IMR-90 (cell line): ENCODE measurements at regions not wholly inside any gene's neighbourhood (a gene's known extent, or its start where the extent isn't known, plus 50 kb on each side); places are given as distances from the start of the nearest gene placed in this dataset.

Experiments
- ATAC-seq: fragments of 200-7000 bp; cut with Tn5 transposase; 2 replicates; pipeline ENCODE4 v1.9.1; 2020; ENCODE audit warnings: low read depth, mild to moderate bottlenecking, moderate library complexity
- BruUV-seq: library from RNA; stranded (reverse); fragments of 400-500 nt; replicated peaks from 2 replicates; lab custom pipeline; 2021; lab: Mats Ljungman, UMichigan
- CTCF ChIA-PET: fragments of 300-600 bp; formaldehyde crosslinking; extraction: SDS; loops from one replicate; lab custom pipeline; 2021; ENCODE audit warnings: antibody characterized with exemption; lab: Yijun Ruan, JAX
- POLR2A ChIA-PET: fragments of 300-600 bp; sonication (Branson Sonifier 250); formaldehyde crosslinking; loops from one replicate; lab custom pipeline; 2022; ENCODE audit warnings: antibody characterized with exemption; ENCODE audit not compliant: unreplicated experiment; lab: Charles Lee
- DNase-seq: peaks from one replicate; pipeline ENCODE4 v3.0.0; 2013
- H2AFZ ChIP-seq: replicated peaks from 2 replicates; pipeline ENCODE3; 2013; ENCODE audit warnings: low read length, mild to moderate bottlenecking; ENCODE audit not compliant: poor library complexity
- H2AK5ac ChIP-seq: 2 replicates; pipeline ENCODE4 v1.6.1; 2013; ENCODE audit warnings: low read depth, low read length, inconsistent platforms
- H2AK9ac ChIP-seq: replicated peaks from 2 replicates; pipeline ENCODE3; 2013; ENCODE audit warnings: mild to moderate bottlenecking, low read depth, low read length, moderate library complexity; ENCODE audit not compliant: poor library complexity
- H2BK120ac ChIP-seq: 2 replicates; pipeline ENCODE4 v1.6.1; 2013; ENCODE audit warnings: low read depth, low read length, inconsistent platforms
- H2BK15ac ChIP-seq: 3 replicates; pipeline ENCODE4 v1.6.1; 2013; ENCODE audit warnings: low read depth, low read length, inconsistent platforms
- H2BK20ac ChIP-seq: 2 replicates; pipeline ENCODE4 v1.6.1; 2013; ENCODE audit warnings: low read depth, mild to moderate bottlenecking, inconsistent platforms, low read length, moderate library complexity
- H2BK5ac ChIP-seq: 2 replicates; pipeline ENCODE4 v1.6.1; 2013; ENCODE audit warnings: mild to moderate bottlenecking, low read depth, low read length, inconsistent platforms; ENCODE audit not compliant: poor library complexity, severe bottlenecking
- H3K14ac ChIP-seq: replicated peaks from 2 replicates; pipeline ENCODE4 v1.6.1; 2013; ENCODE audit warnings: low read depth, low read length, inconsistent platforms
- H3K18ac ChIP-seq: 2 replicates; pipeline ENCODE4 v1.6.1; 2013; ENCODE audit warnings: low read depth, low read length, control low read depth
- H3K23ac ChIP-seq: 2 replicates; pipeline ENCODE4 v1.6.1; 2013; ENCODE audit warnings: low read depth, low read length, inconsistent platforms
- H3K27ac ChIP-seq: 2 replicates; pipeline ENCODE4 v1.5.1; 2013; ENCODE audit warnings: mild to moderate bottlenecking, control low read depth, low read length; ENCODE audit not compliant: insufficient read depth
- H3K27me3 ChIP-seq: 2 replicates; pipeline ENCODE4 v1.6.1; 2013; ENCODE audit warnings: low read length; ENCODE audit not compliant: control insufficient read depth, insufficient read depth
- H3K36me3 ChIP-seq: 2 replicates; pipeline ENCODE4 v1.6.1; 2013; ENCODE audit warnings: low read length, mixed read lengths; ENCODE audit not compliant: control insufficient read depth, insufficient read depth
- H3K4ac ChIP-seq: 2 replicates; pipeline ENCODE4 v1.6.1; 2013; ENCODE audit warnings: low read depth, low read length, inconsistent platforms
- H3K4me1 ChIP-seq: 2 replicates; pipeline ENCODE4 v1.6.1; 2013; ENCODE audit warnings: low read length, mixed read lengths; ENCODE audit not compliant: control insufficient read depth, insufficient read depth
- H3K4me2 ChIP-seq: 2 replicates; pipeline ENCODE4 v1.6.1; 2013; ENCODE audit warnings: low read depth, mild to moderate bottlenecking, control low read depth, low read length, moderate library complexity
- H3K4me3 ChIP-seq: 2 replicates; pipeline ENCODE4 v1.5.1; 2013; ENCODE audit warnings: low read depth, mild to moderate bottlenecking, control low read depth, low read length, moderate library complexity; ENCODE audit not compliant: insufficient read depth
- H3K56ac ChIP-seq: 2 replicates; pipeline ENCODE4 v1.6.1; 2013; ENCODE audit warnings: low read length, inconsistent platforms; ENCODE audit not compliant: insufficient read depth; ENCODE audit errors: extremely low read depth
- H3K79me1 ChIP-seq, 2 experiments: 2 replicates each; pipeline ENCODE4 v1.6.1; 2013; ENCODE audit warnings: low read length in 2 of 2, inconsistent platforms in 1 of 2, low read depth in 1 of 2
- H3K9ac ChIP-seq: 2 replicates; pipeline ENCODE4 v1.6.1; 2013; ENCODE audit warnings: low read depth, low read length, control low read depth
- H3K9me1 ChIP-seq: 2 replicates; pipeline ENCODE4 v1.6.1; 2013; ENCODE audit warnings: low read length, inconsistent platforms; ENCODE audit not compliant: insufficient read depth
- H3K9me3 ChIP-seq: 2 replicates; pipeline ENCODE4 v1.6.1; 2013; ENCODE audit warnings: low read length; ENCODE audit not compliant: control insufficient read depth, insufficient read depth
- H4K20me1 ChIP-seq: 2 replicates; pipeline ENCODE4 v1.6.1; 2013; ENCODE audit warnings: low read length, inconsistent platforms; ENCODE audit not compliant: insufficient read depth
- H4K5ac ChIP-seq: 2 replicates; pipeline ENCODE4 v1.6.1; 2013; ENCODE audit warnings: mild to moderate bottlenecking, low read depth, low read length, control low read depth
- H4K8ac ChIP-seq, 2 experiments: 2 replicates each; pipeline ENCODE4 v1.6.1; 2013; ENCODE audit warnings: low read depth in 2 of 2, low read length in 2 of 2, control low read depth in 1 of 2, inconsistent platforms in 1 of 2
- H4K91ac ChIP-seq: 2 replicates; pipeline ENCODE4 v1.6.1; 2013; ENCODE audit warnings: low read depth, low read length, inconsistent platforms; ENCODE audit not compliant: insufficient read depth
- CEBPB ChIP-seq: IDR thresholded peaks from 2 replicates; pipeline ENCODE4 v1.6.1; 2012; ENCODE audit warnings: low read depth, low read length, improper control_type of control experiment
- CHD1 ChIP-seq: IDR thresholded peaks from 2 replicates; pipeline ENCODE4 v1.6.1; 2012; ENCODE audit warnings: low read depth, low read length, improper control_type of control experiment
- MAZ ChIP-seq: IDR thresholded peaks from 2 replicates; pipeline ENCODE4 v1.6.1; 2012; ENCODE audit warnings: low read depth, mild to moderate bottlenecking, low read length, improper control_type of control experiment, moderate library complexity, borderline replicate concordance
- POLR2A ChIP-seq: IDR thresholded peaks from 2 replicates; pipeline ENCODE4 v1.6.1; 2012; ENCODE audit warnings: mild to moderate bottlenecking, low read depth, low read length
- RFX5 ChIP-seq: IDR thresholded peaks from 2 replicates; pipeline ENCODE4 v1.8.0; 2012; ENCODE audit warnings: low read depth, mild to moderate bottlenecking, low read length, moderate library complexity
- SMC3 ChIP-seq: fragments of 150-350 bp; IDR thresholded peaks from 2 replicates; pipeline ENCODE4 v1.6.1; 2016; ENCODE audit warnings: low read depth, mild to moderate bottlenecking, antibody characterized with exemption, low read length, moderate library complexity
- WGBS, 2 experiments: methylation state at CpG; one replicate each; pipeline versions ENCODE4 v1.1.5 to v1.1.7; 2013; ENCODE audit warnings: missing lambda C conversion rate in 2 of 2; ENCODE audit not compliant: insufficient read length in 1 of 2; ENCODE audit errors: extremely low coverage in 2 of 2; 5-methylcytosine and 5-hydroxymethylcytosine counted together
- dilution Hi-C: fragments of 300-500 bp; cut with HindIII; formaldehyde crosslinking; loops from one replicate; pipeline ENCODE4 v1.14.3; 2018; ENCODE audit warnings: low sequenced_read_pairs; ENCODE audit not compliant: unreplicated experiment
- in situ Hi-C: fragments of 300-500 bp; cut with MboI; formaldehyde crosslinking; loops from 3 replicates; pipeline ENCODE4 v1.14.3; 2019; ENCODE audit warnings: low sequenced_read_pairs, inconsistent platforms, mixed read lengths
- intact Hi-C: fragments of 100-400 bp; cut with micrococcal nuclease; formaldehyde crosslinking; loops from 2 replicates; pipeline ENCODE4 v1.10.0; 2022
- TF ChIP-seq, protein P1 (sequence below): fragments of 150-350 bp; IDR thresholded peaks from 2 replicates; pipeline ENCODE4 v1.6.1; 2017; ENCODE audit warnings: mild to moderate bottlenecking, antibody characterized with exemption, low read length, low read depth

- no peak for DNase-seq
- Histone ChIP-seq H2AK9ac (no peak overlapping the region), H3K36me3 (no peaks in the 10 kb centered on the region), H2BK20ac (no peak overlapping the region), H3K23ac (no peak overlapping the region), H4K20me1 (no peaks in the 10 kb centered on the region), H3K9me3 (peaks cover 9% of the 10 kb centered on the region), H4K91ac (no peak overlapping the region), H3K27ac (no peak overlapping the region), H4K8ac (no peak overlapping the region), H3K4me1 (peaks cover 4% of the 10 kb centered on the region), H2BK5ac (no peak overlapping the region), H3K79me1 (no peaks in the 10 kb centered on the region), H3K4me3 (no peak overlapping the region), H3K4me2 (no peak overlapping the region), H2BK120ac (no peak overlapping the region), H3K18ac (no peak overlapping the region), H3K9ac (no peak overlapping the region), H3K56ac (no peak overlapping the region), H3K27me3 (no peaks in the 10 kb centered on the region), H2AFZ (no peak overlapping the region), H2BK15ac (no peak overlapping the region), H3K14ac (no peak overlapping the region), H3K9me1 (no peaks in the 10 kb centered on the region), H2AK5ac (no peak overlapping the region), H4K5ac (no peak overlapping the region), H3K4ac (no peak overlapping the region)
- ATAC-seq: no peak
- dilution Hi-C loops (no loop called here), in situ Hi-C loops (no loop called here), intact Hi-C loops (no loop called here)
- ChIA-PET CTCF (interaction anchor here (0.8 to 1.0 kb wide), 2 partner anchors 10 to 524 kb away, joined by 3 read pairs; no protein-coding TSS in a partner anchor), POLR2A (no interaction called here)
- WGBS, 2 experiments: no CpG with 5 or more reads among the region's 1 CpG
- TF ChIP-seq POLR2A: no peak
- TF ChIP-seq SMC3: no peak
- TF ChIP-seq, protein P1, sequence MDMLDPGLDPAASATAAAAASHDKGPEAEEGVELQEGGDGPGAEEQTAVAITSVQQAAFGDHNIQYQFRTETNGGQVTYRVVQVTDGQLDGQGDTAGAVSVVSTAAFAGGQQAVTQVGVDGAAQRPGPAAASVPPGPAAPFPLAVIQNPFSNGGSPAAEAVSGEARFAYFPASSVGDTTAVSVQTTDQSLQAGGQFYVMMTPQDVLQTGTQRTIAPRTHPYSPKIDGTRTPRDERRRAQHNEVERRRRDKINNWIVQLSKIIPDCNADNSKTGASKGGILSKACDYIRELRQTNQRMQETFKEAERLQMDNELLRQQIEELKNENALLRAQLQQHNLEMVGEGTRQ: no peak
- no peak for TF ChIP-seq MAZ
- no peak for TF ChIP-seq RFX5
- no peak for TF ChIP-seq CEBPB
- no peak for TF ChIP-seq CHD1
- BruUV-seq: no TSS peak
Measured at GRCh38 chr14:61168141-61168540, 113.0 kb downstream of the TMEM30B start.
